Testis (tissue), 2 donors: ENCODE measurements at regions not wholly inside any gene's neighbourhood (a gene's known extent, or its start where the extent isn't known, plus 50 kb on each side); places are given as distances from the start of the nearest gene placed in this dataset.

Experiments
- POLR2A ChIP-seq: fragments of 450-650 bp; IDR thresholded peaks from one replicate; pipeline ENCODE4 v1.6.1; 2017; ENCODE audit warnings: antibody characterized with exemption, mild to moderate bottlenecking, moderate library complexity
- TF ChIP-seq, protein P1 (sequence below), 3 experiments: fragments of 450-650 bp in 2 of 3; fragments of 200-600 bp in 1 of 3; sonication (generic) in 1 of 3; IDR thresholded peaks; one replicate each; pipeline ENCODE4 v1.5.1; 2016 to 2019; ENCODE audit warnings: antibody characterized with exemption in 3 of 3, mild to moderate bottlenecking in 2 of 3, moderate library complexity in 1 of 3

DNA sequence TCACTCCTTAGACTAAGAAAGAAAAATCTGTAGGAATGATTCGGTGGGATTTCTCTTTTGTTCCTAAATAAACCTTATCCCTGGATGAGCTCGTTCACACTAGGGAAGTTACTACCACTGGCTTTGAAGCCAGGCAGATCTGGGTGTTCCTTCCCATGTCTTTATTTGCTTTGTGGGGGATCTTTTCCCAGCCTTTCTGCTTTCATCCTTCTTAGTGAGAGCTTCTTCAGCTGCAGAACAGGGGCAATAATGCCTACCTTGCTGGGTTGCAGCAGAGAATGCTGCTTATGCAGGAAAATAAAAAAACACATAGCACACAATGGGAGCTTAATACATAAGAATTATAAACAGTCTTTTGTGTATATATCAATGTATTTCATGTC is 292.1 kb downstream of the SOX11 start:
- TF ChIP-seq, protein P1, sequence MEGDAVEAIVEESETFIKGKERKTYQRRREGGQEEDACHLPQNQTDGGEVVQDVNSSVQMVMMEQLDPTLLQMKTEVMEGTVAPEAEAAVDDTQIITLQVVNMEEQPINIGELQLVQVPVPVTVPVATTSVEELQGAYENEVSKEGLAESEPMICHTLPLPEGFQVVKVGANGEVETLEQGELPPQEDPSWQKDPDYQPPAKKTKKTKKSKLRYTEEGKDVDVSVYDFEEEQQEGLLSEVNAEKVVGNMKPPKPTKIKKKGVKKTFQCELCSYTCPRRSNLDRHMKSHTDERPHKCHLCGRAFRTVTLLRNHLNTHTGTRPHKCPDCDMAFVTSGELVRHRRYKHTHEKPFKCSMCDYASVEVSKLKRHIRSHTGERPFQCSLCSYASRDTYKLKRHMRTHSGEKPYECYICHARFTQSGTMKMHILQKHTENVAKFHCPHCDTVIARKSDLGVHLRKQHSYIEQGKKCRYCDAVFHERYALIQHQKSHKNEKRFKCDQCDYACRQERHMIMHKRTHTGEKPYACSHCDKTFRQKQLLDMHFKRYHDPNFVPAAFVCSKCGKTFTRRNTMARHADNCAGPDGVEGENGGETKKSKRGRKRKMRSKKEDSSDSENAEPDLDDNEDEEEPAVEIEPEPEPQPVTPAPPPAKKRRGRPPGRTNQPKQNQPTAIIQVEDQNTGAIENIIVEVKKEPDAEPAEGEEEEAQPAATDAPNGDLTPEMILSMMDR (IDR thresholded peaks at IDR 0.05): no peak
- no peak for TF ChIP-seq POLR2A
